Heart right ventricle (tissue), 16 donors: ENCODE measurements at regions not wholly inside any gene's neighbourhood (a gene's known extent, or its start where the extent isn't known, plus 50 kb on each side); places are given as distances from the start of the nearest gene placed in this dataset.

ENCODE experiments used
- ATAC-seq, 8 donors: fragments of 200-7000 bp; cut with Tn5 transposase; one replicate each; pipeline ENCODE4 v1.9.1; 2020; ENCODE audit warnings: mild to moderate bottlenecking in 8 of 8, moderate library complexity in 8 of 8, moderate number of reproducible peaks in 1 of 8
- DNase-seq, 2 donors: peaks; one replicate each; pipeline ENCODE4 v3.0.0-alpha.2; 2020
- H3K27ac ChIP-seq, 10 donors: fragments of 200-600 bp; sonication (generic) in 2 of 10; one replicate each; pipeline versions ENCODE4 v1.5.0 to v1.8.0; 2020 to 2022; ENCODE audit warnings: mild to moderate bottlenecking in 3 of 10
- H3K27me3 ChIP-seq, 7 donors: fragments of 200-600 bp; one replicate each; pipeline ENCODE4 v1.8.0; 2021 to 2022; ENCODE audit warnings: mild to moderate bottlenecking in 2 of 7
- H3K36me3 ChIP-seq, 9 donors: fragments of 200-600 bp; sonication (generic) in 1 of 9; one replicate each; pipeline versions ENCODE4 v1.5.0 to v1.8.0; 2020 to 2022; ENCODE audit warnings: mild to moderate bottlenecking in 2 of 9
- H3K4me1 ChIP-seq, 9 donors: fragments of 200-600 bp; sonication (generic) in 1 of 9; one replicate each; pipeline versions ENCODE4 v1.5.0 to v1.8.0; 2020 to 2022; ENCODE audit warnings: mild to moderate bottlenecking in 4 of 9
- H3K4me3 ChIP-seq, 10 donors: fragments of 200-600 bp; sonication (generic) in 2 of 10; one replicate each; pipeline versions ENCODE4 v1.5.0 to v1.8.0; 2020 to 2022; ENCODE audit warnings: mild to moderate bottlenecking in 7 of 10, moderate library complexity in 2 of 10
- H3K9me3 ChIP-seq, 11 donors: fragments of 200-600 bp in 10 of 11; sonication (generic) in 2 of 11; one replicate each; pipeline versions ENCODE4 v1.5.0 to v1.8.0; 2013 to 2022; ENCODE audit warnings: mild to moderate bottlenecking in 2 of 11, control low read depth in 1 of 11, moderate library complexity in 1 of 11
- CTCF ChIP-seq, 9 donors: fragments of 200-600 bp; sonication (generic) in 2 of 9; IDR thresholded peaks; one replicate each; pipeline versions ENCODE4 v1.5.0 to v1.8.0; 2021 to 2022; ENCODE audit warnings: antibody characterized with exemption in 9 of 9, mild to moderate bottlenecking in 5 of 9, moderate library complexity in 1 of 9
- WGBS, 2 donors: extraction: QIAGEN DNeasy Blood & Tissue Kit; methylation state at CpG; one replicate each; pipeline ENCODE4 v1.1.7; 2013; ENCODE audit warnings: inconsistent platforms in 1 of 2; 5-methylcytosine and 5-hydroxymethylcytosine counted together
- intact Hi-C, 10 donors: fragments of 100-400 bp; cut with DNase I; formaldehyde crosslinking; loops; one replicate each; pipeline versions ENCODE4 v1.11.1 to v1.14.2; 2022
- donor health status: Arrhythmogenic right ventricular cardiomyopathy.
- donor health status: ischemic (EF 13 %, LVEDD 7.1; RV severe dilation, severe dysfunction).
- donor health status: healthy with polysubstance abuse.
- donor health status: DM: no; HTN: yes; CAD: no.
- donor health status: DM: no; HTN: no; CAD: no.
- donor health status: ischemic (EF 25% LVEDD 6.9; RV normal size, moderate dysfunction).
- donor health status: ischemic (EF 25% LVEDD 5.7; RV mildly dilated, moderate dysfunction).
- donor health status: healthy.
- donor health status: DM: yes; HTN: yes; CAD: no.
- donor health status: Ischemic cardiomyopathy.
- donor health status: ischemic (EF 35%, LVEDD 5.7; RV mildly dilated, moderate dysfunction).
- donor health status: nonischemic (EF 11% LVEDD 7.7; RV severe dilation, severe dysfunction).
- donor health status: DM: yes; HTN: yes; CAD: no.
- donor health status: PGD.
- donor health status: ischemic (EF 29% LVEDD 5.4; RV normal size, mild dysfunction).
- donor health status: nonischemic (EF 23%, LVEDD 6.1; RV moderate dilation, normal function).

GRCh38 chr15:91529534-91529933 is 324.0 kb upstream of the SLCO3A1 start:
- Histone ChIP-seq H3K4me1 (peaks cover 0 to 24% (median 0%) of the 10 kb centered on the region in 9 donors), H3K27me3 (no peaks in the 10 kb centered on the region), H3K4me3 (no peak overlapping the region), H3K9me3 (peaks cover 0 to 3% (median 0%) of the 10 kb centered on the region in 11 donors), H3K27ac (no peak overlapping the region), H3K36me3 (no peaks in the 10 kb centered on the region)
- DNase-seq (no peak), ATAC-seq (no peak)
- no peak for TF ChIP-seq CTCF (IDR thresholded peaks at IDR 0.05)
- intact Hi-C loops, result loop anchor here in 5 of 10 donors (1.0 to 10.0 kb wide), 4 partner anchors 32 to 315 kb away; no protein-coding TSS in a partner anchor
- 88 to 97% methylated on average over 5 of the region's 5 CpGs for WGBS, 2 donors

GRCh38 chr15:91530279-91530678 is 323.2 kb upstream of the SLCO3A1 start:
- Histone ChIP-seq H3K36me3 (no peaks in the 10 kb centered on the region), H3K27ac (peak overlapping the region in 2 of 10 donors; percentile 25 to 50), H3K4me3 (no peak overlapping the region), H3K4me1 (peaks cover 0 to 22% (median 0%) of the 10 kb centered on the region in 9 donors), H3K27me3 (no peaks in the 10 kb centered on the region), H3K9me3 (no peaks in the 10 kb centered on the region)
- intact Hi-C loops, result loop anchor here in 1 of 10 donors (5.0 kb wide), 1 partner anchor 97 kb away; no protein-coding TSS in a partner anchor
- DNase-seq (no peak), ATAC-seq (no peak)
- no peak for TF ChIP-seq CTCF (IDR thresholded peaks at IDR 0.05)
- WGBS, 2 donors, result 79 to 87% methylated on average over 6 of the region's 6 CpGs

- DNase-seq, result peak; percentile 15 to 19
- ATAC-seq, result peak in 7 of 8 donors; percentile 29 to 93 (median 66)
- Histone ChIP-seq H3K9me3 (no peaks in the 10 kb centered on the region), H3K4me3 (no peak overlapping the region), H3K36me3 (no peaks in the 10 kb centered on the region), H3K27ac (peak overlapping the region in 4 of 10 donors; percentile 48 to 54 (median 50)), H3K4me1 (peaks cover 0 to 17% (median 5%) of the 10 kb centered on the region in 9 donors), H3K27me3 (no peaks in the 10 kb centered on the region)
- 53 to 67% methylated on average over 9 of the region's 9 CpGs for WGBS, 2 donors
- intact Hi-C loops, result loop anchor here in 1 of 10 donors (5.0 kb wide), 1 partner anchor 96 kb away; no protein-coding TSS in a partner anchor
- no peak for TF ChIP-seq CTCF (IDR thresholded peaks at IDR 0.05)
These were observed 322.4 kb upstream of the SLCO3A1 start for GRCh38 chr15:91530956-91531582.

- no peak for ATAC-seq
- Histone ChIP-seq H3K4me1 (peaks cover 0 to 30% (median 18%) of the 10 kb centered on the region in 9 donors), H3K27ac (no peak overlapping the region)
These were observed 319.3 kb upstream of the SLCO3A1 start for GRCh38 chr15:91534235-91534634.

More at GRCh38 chr15:91534235-91534634, 319.3 kb upstream of the SLCO3A1 start:
- no peak for DNase-seq
- no peaks in the 10 kb centered on the region for H3K36me3 ChIP-seq
- intact Hi-C loops, result loop anchor here in 1 of 10 donors (5.0 kb wide), 1 partner anchor 93 kb away; no protein-coding TSS in a partner anchor
- TF ChIP-seq CTCF (IDR thresholded peaks at IDR 0.05), result no peak
- H3K9me3 ChIP-seq, result no peaks in the 10 kb centered on the region
- 87 to 89% methylated on average over 2 of the region's 2 CpGs for WGBS, 2 donors
- H3K27me3 ChIP-seq, result no peaks in the 10 kb centered on the region
- no peak overlapping the region for H3K4me3 ChIP-seq
